Ascending aorta (tissue), 2 donors: ENCODE measurements at regions not wholly inside any gene's neighbourhood (a gene's known extent, or its start where the extent isn't known, plus 50 kb on each side); places are given as distances from the start of the nearest gene placed in this dataset.

Experiments used
- DNase-seq, 2 donors: peaks; one replicate each; pipeline ENCODE4 v3.0.0-alpha.2; 2019; ENCODE audit warnings: low spot score in 2 of 2
- H3K27ac ChIP-seq, 2 donors: fragments of 200-600 bp; sonication (generic); one replicate each; pipeline ENCODE4 v1.5.1; 2016 to 2017; ENCODE audit warnings: mild to moderate bottlenecking in 1 of 2
- H3K27me3 ChIP-seq: fragments of 200-600 bp; sonication (generic); one replicate; pipeline ENCODE4 v1.5.1; 2017
- H3K36me3 ChIP-seq, 2 donors: fragments of 200-600 bp; sonication (generic); one replicate each; pipeline ENCODE4 v1.5.1; 2016
- H3K4me1 ChIP-seq, 2 donors: fragments of 200-600 bp; sonication (generic); one replicate each; pipeline ENCODE4 v1.5.1; 2016 to 2017; ENCODE audit warnings: mild to moderate bottlenecking in 1 of 2
- H3K4me3 ChIP-seq, 2 donors: fragments of 200-600 bp; sonication (generic); one replicate each; pipeline ENCODE4 v1.5.1; 2016 to 2017; ENCODE audit warnings: mild to moderate bottlenecking in 1 of 2
- H3K9me3 ChIP-seq, 2 donors: fragments of 200-600 bp; sonication (generic); one replicate each; pipeline ENCODE4 v1.5.1; 2016
- CTCF ChIP-seq, 3 experiments: fragments of 200-600 bp in 2 of 3; fragments of 450-650 bp in 1 of 3; sonication (generic) in 2 of 3; IDR thresholded peaks; one replicate each; pipeline ENCODE4 v1.5.1; 2016 to 2019; ENCODE audit warnings: antibody characterized with exemption in 3 of 3, mild to moderate bottlenecking in 1 of 3, moderate library complexity in 1 of 3
- intact Hi-C: fragments of 100-400 bp; cut with DNase I; formaldehyde crosslinking; loops from one replicate; pipeline ENCODE4 v1.15.1; 2023

GRCh38 chr6:1200081-1200408 is 111.9 kb upstream of the FOXQ1 start:
- Histone ChIP-seq H3K9me3 (no peaks in the 10 kb centered on the region), H3K36me3 (no peaks in the 10 kb centered on the region), H3K27me3 (no peaks in the 10 kb centered on the region), H3K4me3 (no peak overlapping the region), H3K4me1 (no peaks in the 10 kb centered on the region), H3K27ac (no peak overlapping the region)
- no peak for DNase-seq
- intact Hi-C loops: no loop called here
- TF ChIP-seq CTCF (IDR thresholded peaks at IDR 0.05): no peak

- Histone ChIP-seq H3K27ac (no peak overlapping the region), H3K4me1 (no peaks in the 10 kb centered on the region), H3K36me3 (no peaks in the 10 kb centered on the region), H3K4me3 (no peak overlapping the region), H3K27me3 (no peaks in the 10 kb centered on the region), H3K9me3 (peaks cover 0 to 4% of the 10 kb centered on the region in 2 donors)
- intact Hi-C loops: no loop called here
- DNase-seq: no peak
- TF ChIP-seq CTCF (IDR thresholded peaks at IDR 0.05): no peak
These were observed 114.6 kb upstream of the FOXQ1 start for GRCh38 chr6:1197309-1197708.

GRCh38 chr6:1191141-1191630 is 120.7 kb upstream of the FOXQ1 start:
- intact Hi-C loops: no loop called here
- H3K36me3 ChIP-seq: no peaks in the 10 kb centered on the region
- no peak overlapping the region for H3K4me3 ChIP-seq
- no peak for DNase-seq
- no peaks in the 10 kb centered on the region for H3K4me1 ChIP-seq
- H3K27ac ChIP-seq: no peak overlapping the region
- H3K27me3 ChIP-seq: no peaks in the 10 kb centered on the region
- peaks cover 0 to 4% of the 10 kb centered on the region in 2 donors for H3K9me3 ChIP-seq
- TF ChIP-seq CTCF (IDR thresholded peaks at IDR 0.05): no peak

- no peak for DNase-seq
- H3K4me1 ChIP-seq: no peaks in the 10 kb centered on the region
- H3K36me3 ChIP-seq: no peaks in the 10 kb centered on the region
- no peak overlapping the region for H3K4me3 ChIP-seq
- intact Hi-C loops: no loop called here
- H3K9me3 ChIP-seq: peaks cover 0 to 4% of the 10 kb centered on the region in 2 donors
- no peak overlapping the region for H3K27ac ChIP-seq
- H3K27me3 ChIP-seq: no peaks in the 10 kb centered on the region
- no peak for TF ChIP-seq CTCF (IDR thresholded peaks at IDR 0.05)
These were observed 121.5 kb upstream of the FOXQ1 start for GRCh38 chr6:1190366-1190765.

- no peak for TF ChIP-seq CTCF (IDR thresholded peaks at IDR 0.05)
- intact Hi-C loops: no loop called here
- no peak for DNase-seq
- Histone ChIP-seq H3K4me3 (no peak overlapping the region), H3K9me3 (no peaks in the 10 kb centered on the region), H3K27me3 (no peaks in the 10 kb centered on the region), H3K4me1 (no peaks in the 10 kb centered on the region), H3K36me3 (no peaks in the 10 kb centered on the region), H3K27ac (no peak overlapping the region)
These were observed 123.7 kb upstream of the FOXQ1 start for GRCh38 chr6:1188199-1188598.
